Cardiac fibroblast (primary cell): ENCODE measurements at regions not wholly inside any gene's neighbourhood (a gene's known extent, or its start where the extent isn't known, plus 50 kb on each side); places are given as distances from the start of the nearest gene placed in this dataset.

Experiments used
- DNase-seq, 2 donors: peaks; one replicate each; pipeline versions ENCODE4 v3.0.0 to v3.0.0-alpha.2; 2010; ENCODE audit warnings: low read depth in 2 of 2
- H3K4me3 ChIP-seq, 2 donors: replicated peaks in 1 of 2; 1 replicate in 1 of 2; 2 replicates in 1 of 2; pipeline ENCODE4 v1.5.1; 2011; ENCODE audit warnings: low read depth in 2 of 2, low read length in 2 of 2, mild to moderate bottlenecking in 2 of 2, moderate library complexity in 1 of 2
- CTCF ChIP-seq: IDR thresholded peaks from one replicate; pipeline ENCODE4 v1.5.1; 2011; ENCODE audit warnings: low read depth, mild to moderate bottlenecking, low read length, inconsistent platforms

DNA sequence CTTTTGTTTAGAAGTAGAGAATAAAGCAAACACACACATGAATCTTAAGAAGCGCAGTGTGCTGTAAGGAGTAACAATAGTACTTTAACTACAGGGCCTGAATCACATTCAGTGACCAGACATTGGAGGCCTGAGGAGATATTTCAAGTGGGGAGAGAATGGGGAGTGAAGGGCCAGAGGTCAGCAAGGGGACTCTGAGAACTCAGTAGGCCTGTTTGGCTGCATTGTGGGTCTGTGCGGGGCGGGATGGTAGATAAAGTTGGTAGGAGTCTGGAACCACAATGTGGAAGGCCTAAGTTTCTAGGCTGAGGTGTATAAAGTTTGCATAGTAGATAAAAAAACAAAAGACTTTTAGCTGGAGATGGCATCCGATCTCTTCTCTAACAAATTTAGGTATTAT, 52.7 kb upstream of the WLS start:
- no peak overlapping the region for H3K4me3 ChIP-seq
- TF ChIP-seq CTCF: no peak
- DNase-seq: no peak

- no peak for TF ChIP-seq CTCF
- DNase-seq: no peak
Measured at GRCh38 chr1:68281946-68282615, 49.8 kb upstream of the WLS start.

More at GRCh38 chr1:68281946-68282615, 49.8 kb upstream of the WLS start:
- H3K4me3 ChIP-seq: no peak overlapping the region
